Spinal cord (tissue), 9 donors: ENCODE measurements at regions not wholly inside any gene's neighbourhood (a gene's known extent, or its start where the extent isn't known, plus 50 kb on each side); places are given as distances from the start of the nearest gene placed in this dataset.

Experiments used
- DNase-seq, 6 donors: peaks; one replicate each; pipeline versions ENCODE4 v3.0.0 to v3.0.0-alpha.2; 2013 to 2015; ENCODE audit warnings: low spot score in 6 of 6, low read depth in 4 of 6
- H3K27ac ChIP-seq: one replicate; pipeline ENCODE4 v1.5.1; 2013; ENCODE audit warnings: low read depth, low read length, control low read depth
- H3K27me3 ChIP-seq: one replicate; pipeline ENCODE4 v1.6.1; 2013; ENCODE audit warnings: low read length; ENCODE audit not compliant: control insufficient read depth, insufficient read depth
- H3K36me3 ChIP-seq: one replicate; pipeline ENCODE4 v1.6.1; 2013; ENCODE audit warnings: low read length; ENCODE audit not compliant: control insufficient read depth, insufficient read depth
- H3K4me1 ChIP-seq: one replicate; pipeline ENCODE4 v1.6.1; 2013; ENCODE audit warnings: low read length; ENCODE audit not compliant: control insufficient read depth, insufficient read depth
- H3K4me3 ChIP-seq: one replicate; pipeline ENCODE4 v1.5.1; 2013; ENCODE audit warnings: low read depth, low read length, control low read depth
- H3K9me3 ChIP-seq: one replicate; pipeline ENCODE4 v1.6.1; 2013; ENCODE audit warnings: low read length; ENCODE audit not compliant: control insufficient read depth, insufficient read depth
- WGBS: methylation state at CpG from one replicate; pipeline ENCODE4 v1.1.5; 2013; ENCODE audit warnings: missing lambda C conversion rate; ENCODE audit not compliant: insufficient coverage; 5-methylcytosine and 5-hydroxymethylcytosine counted together
- donor health status: healthy.

GRCh38 chr2:160735696-160736095, 242.1 kb upstream of the RBMS1 start:
- DNase-seq: no peak
- no peaks in the 10 kb centered on the region for H3K36me3 ChIP-seq

GRCh38 chr2:160736148-160737028, 242.8 kb upstream of the RBMS1 start:
- Histone ChIP-seq H3K36me3 (no peaks in the 10 kb centered on the region), H3K4me3 (no peak overlapping the region), H3K4me1 (no peaks in the 10 kb centered on the region), H3K27ac (no peak overlapping the region), H3K9me3 (no peaks in the 10 kb centered on the region), H3K27me3 (no peaks in the 10 kb centered on the region)
- WGBS: 100% methylated on average over 1 of the region's 3 CpGs
- no peak for DNase-seq

More at GRCh38 chr2:160735696-160736095, 242.1 kb upstream of the RBMS1 start:
- Histone ChIP-seq H3K27me3 (no peaks in the 10 kb centered on the region), H3K4me3 (no peak overlapping the region), H3K4me1 (no peaks in the 10 kb centered on the region), H3K9me3 (no peaks in the 10 kb centered on the region), H3K27ac (no peak overlapping the region)

- Histone ChIP-seq H3K27ac (no peak overlapping the region), H3K36me3 (no peaks in the 10 kb centered on the region), H3K4me3 (no peak overlapping the region), H3K27me3 (no peaks in the 10 kb centered on the region), H3K4me1 (no peaks in the 10 kb centered on the region), H3K9me3 (no peaks in the 10 kb centered on the region)
- DNase-seq: peak in 1 of 6 donors; percentile 23
- no CpG with 5 or more reads among the region's 4 CpGs for WGBS
These were observed 243.6 kb upstream of the RBMS1 start for GRCh38 chr2:160737247-160737646.

GRCh38 chr2:160741271-160741670, 247.7 kb upstream of the RBMS1 start:
- H3K9me3 ChIP-seq: no peaks in the 10 kb centered on the region
- DNase-seq: no peak

GRCh38 chr2:160741815-160742214, 248.2 kb upstream of the RBMS1 start:
- Histone ChIP-seq H3K9me3 (no peaks in the 10 kb centered on the region), H3K4me3 (no peak overlapping the region), H3K27ac (no peak overlapping the region), H3K36me3 (no peaks in the 10 kb centered on the region), H3K4me1 (no peaks in the 10 kb centered on the region), H3K27me3 (no peaks in the 10 kb centered on the region)
- no CpG with 5 or more reads among the region's 2 CpGs for WGBS
- DNase-seq: no peak

More at GRCh38 chr2:160741271-160741670, 247.7 kb upstream of the RBMS1 start:
- H3K27me3 ChIP-seq: no peaks in the 10 kb centered on the region
- H3K4me1 ChIP-seq: no peaks in the 10 kb centered on the region
- H3K36me3 ChIP-seq: no peaks in the 10 kb centered on the region
- H3K4me3 ChIP-seq: no peak overlapping the region
- H3K27ac ChIP-seq: no peak overlapping the region

GRCh38 chr2:160742667-160743066, 249.1 kb upstream of the RBMS1 start:
- Histone ChIP-seq H3K27ac (no peak overlapping the region), H3K4me1 (no peaks in the 10 kb centered on the region), H3K36me3 (no peaks in the 10 kb centered on the region), H3K9me3 (no peaks in the 10 kb centered on the region), H3K27me3 (no peaks in the 10 kb centered on the region), H3K4me3 (no peak overlapping the region)
- DNase-seq: no peak
- WGBS: no CpG with 5 or more reads among the region's 2 CpGs

- Histone ChIP-seq H3K9me3 (no peaks in the 10 kb centered on the region), H3K4me3 (no peak overlapping the region), H3K27ac (no peak overlapping the region), H3K36me3 (no peaks in the 10 kb centered on the region), H3K4me1 (no peaks in the 10 kb centered on the region), H3K27me3 (no peaks in the 10 kb centered on the region)
- 75% methylated on average over 1 of the region's 4 CpGs for WGBS
- peak in 1 of 6 donors; percentile 9 for DNase-seq
These were observed 254.0 kb upstream of the RBMS1 start for GRCh38 chr2:160747501-160748170.

GRCh38 chr2:160751021-160751420, 257.4 kb upstream of the RBMS1 start:
- Histone ChIP-seq H3K9me3 (peaks cover 10% of the 10 kb centered on the region), H3K27ac (no peak overlapping the region), H3K36me3 (no peaks in the 10 kb centered on the region), H3K27me3 (no peaks in the 10 kb centered on the region), H3K4me1 (no peaks in the 10 kb centered on the region), H3K4me3 (no peak overlapping the region)
- WGBS: 100% methylated on average over 1 of the region's 2 CpGs
- no peak for DNase-seq

GRCh38 chr2:160752475-160753330, 259.1 kb upstream of the RBMS1 start:
- no peaks in the 10 kb centered on the region for H3K27me3 ChIP-seq
- whole genome bisulfite sequencing: 40% methylated on average over 1 of the region's 3 CpGs
- H3K27ac ChIP-seq: no peak overlapping the region
- H3K4me1 ChIP-seq: no peaks in the 10 kb centered on the region
- no peaks in the 10 kb centered on the region for H3K36me3 ChIP-seq
- no peak for DNase-seq
- H3K4me3 ChIP-seq: no peak overlapping the region
- peaks cover 10% of the 10 kb centered on the region for H3K9me3 ChIP-seq
